ENCODE measurements at regions not wholly inside any gene's neighbourhood (a gene's known extent, or its start where the extent isn't known, plus 50 kb on each side); places are given as distances from the start of the nearest gene placed in this dataset.

DNA sequence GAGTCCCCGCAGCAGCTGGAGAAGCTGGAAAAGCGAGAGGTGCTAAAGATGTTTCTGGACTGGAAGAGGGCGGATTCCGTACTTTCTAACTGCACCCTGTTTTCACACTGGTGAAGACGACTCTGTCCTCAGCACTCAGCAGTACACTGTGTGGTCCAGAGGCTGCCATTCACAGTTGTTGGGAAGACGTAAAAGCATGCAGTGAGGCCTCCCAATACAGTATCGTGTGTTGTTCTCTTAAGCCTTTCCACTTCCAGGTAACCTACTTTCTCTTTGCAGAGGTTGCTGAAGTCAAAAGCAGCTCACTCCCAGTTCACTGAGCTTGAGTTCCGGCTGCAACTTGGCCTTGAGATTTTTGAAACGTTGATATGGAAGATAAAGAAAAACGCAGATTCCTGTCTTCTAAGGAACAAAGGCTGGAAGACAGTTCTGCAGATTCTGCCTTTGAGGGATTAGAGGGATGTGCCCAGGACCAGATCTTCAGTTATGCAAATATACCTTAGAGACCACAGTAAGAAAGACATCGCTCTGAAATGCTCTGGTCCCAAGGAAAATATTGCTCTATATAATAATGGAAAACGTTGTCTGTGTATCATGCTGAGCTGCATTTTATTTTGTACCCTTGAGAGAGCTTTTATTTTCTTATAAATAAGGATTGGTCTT, 540.9 kb downstream of the TRIML1 start:
- no peaks in the 10 kb centered on the region for H3K27me3 ChIP-seq (ENCODE audit: control insufficient read depth, insufficient read depth, low read length)
- no peak for FAIRE-seq

DNA sequence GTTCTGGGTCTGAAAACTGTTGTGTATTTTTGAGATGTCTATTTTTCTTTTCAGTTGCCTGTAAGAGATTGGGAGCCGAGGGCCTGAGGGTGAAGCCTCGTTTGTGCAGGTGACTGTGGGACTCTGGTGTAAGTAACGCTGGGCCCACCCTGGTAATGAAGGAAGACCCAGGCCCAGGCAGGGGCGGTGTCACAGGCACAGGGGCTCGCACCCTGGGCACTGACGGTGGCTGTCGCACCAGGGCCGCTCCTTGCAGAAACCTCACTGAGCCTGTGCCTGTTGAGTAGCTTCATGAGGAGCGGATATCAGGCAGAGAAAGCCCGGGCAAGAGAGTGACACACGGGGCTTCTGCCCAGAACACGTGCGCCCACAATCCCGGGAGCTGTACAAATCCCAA, 541.4 kb downstream of the TRIML1 start:
- Histone ChIP-seq H3K9ac (ENCODE audit: low read length in 3 of 3) (no peak overlapping the region), H3K9me3 (ENCODE audit: control insufficient read depth in 2 of 3, insufficient read depth in 1 of 3, low read length in 3 of 3) (no peaks in the 10 kb centered on the region), H3K4me3 (ENCODE audit: low read length in 3 of 3) (no peak overlapping the region), H3K27ac (ENCODE audit: low read depth in 2 of 2, low read length in 2 of 2) (no peak overlapping the region), H3K4me1 (ENCODE audit: control insufficient read depth in 2 of 3, insufficient read depth in 2 of 3, low read depth in 1 of 3, low read length in 3 of 3) (no peaks in the 10 kb centered on the region), H3K36me3 (ENCODE audit: control insufficient read depth in 2 of 3, insufficient read depth in 3 of 3, low read length in 3 of 3) (no peaks in the 10 kb centered on the region), H3K27me3 (ENCODE audit: control insufficient read depth, insufficient read depth, low read length) (no peaks in the 10 kb centered on the region)
- no peak for TF ChIP-seq CTCF (IDR thresholded peaks at IDR 0.05; ENCODE audit: borderline replicate concordance, extremely low read depth, insufficient read depth)
- intact Hi-C loops (cut with DNase I) = no loop called here
- no peak for FAIRE-seq
- no peak for DNase-seq

More for the DNA sequence above, 540.9 kb downstream of the TRIML1 start:
- Histone ChIP-seq H3K9me3 (ENCODE audit: control insufficient read depth in 2 of 3, insufficient read depth in 1 of 3, low read length in 3 of 3) (no peaks in the 10 kb centered on the region), H3K36me3 (ENCODE audit: control insufficient read depth in 2 of 3, insufficient read depth in 3 of 3, low read length in 3 of 3) (no peaks in the 10 kb centered on the region), H3K27ac (ENCODE audit: low read depth in 2 of 2, low read length in 2 of 2) (no peak overlapping the region), H3K4me3 (ENCODE audit: low read length in 3 of 3) (no peak overlapping the region), H3K4me1 (ENCODE audit: control insufficient read depth in 2 of 3, insufficient read depth in 2 of 3, low read depth in 1 of 3, low read length in 3 of 3) (no peaks in the 10 kb centered on the region), H3K9ac (ENCODE audit: low read length in 3 of 3) (no peak overlapping the region)
- intact Hi-C loops (cut with DNase I) = no loop called here
- no peak for TF ChIP-seq CTCF (IDR thresholded peaks at IDR 0.05; ENCODE audit: borderline replicate concordance, extremely low read depth, insufficient read depth)
- no peak for DNase-seq

- DNase-seq = no peak
- Histone ChIP-seq H3K4me1 (ENCODE audit: control insufficient read depth in 2 of 3, insufficient read depth in 2 of 3, low read depth in 1 of 3, low read length in 3 of 3) (no peaks in the 10 kb centered on the region), H3K9ac (ENCODE audit: low read length in 3 of 3) (no peak overlapping the region), H3K27ac (ENCODE audit: low read depth in 2 of 2, low read length in 2 of 2) (no peak overlapping the region), H3K9me3 (ENCODE audit: control insufficient read depth in 2 of 3, insufficient read depth in 1 of 3, low read length in 3 of 3) (no peaks in the 10 kb centered on the region), H3K36me3 (ENCODE audit: control insufficient read depth in 2 of 3, insufficient read depth in 3 of 3, low read length in 3 of 3) (no peaks in the 10 kb centered on the region), H3K4me3 (ENCODE audit: low read length in 3 of 3) (no peak overlapping the region), H3K27me3 (ENCODE audit: control insufficient read depth, insufficient read depth, low read length) (no peaks in the 10 kb centered on the region)
- no peak for TF ChIP-seq CTCF (IDR thresholded peaks at IDR 0.05; ENCODE audit: borderline replicate concordance, extremely low read depth, insufficient read depth)
- FAIRE-seq = no peak
- intact Hi-C loops (cut with DNase I) = no loop called here
Measured at GRCh38 chr4:188682321-188682720, 543.1 kb downstream of the TRIML1 start.

DNA sequence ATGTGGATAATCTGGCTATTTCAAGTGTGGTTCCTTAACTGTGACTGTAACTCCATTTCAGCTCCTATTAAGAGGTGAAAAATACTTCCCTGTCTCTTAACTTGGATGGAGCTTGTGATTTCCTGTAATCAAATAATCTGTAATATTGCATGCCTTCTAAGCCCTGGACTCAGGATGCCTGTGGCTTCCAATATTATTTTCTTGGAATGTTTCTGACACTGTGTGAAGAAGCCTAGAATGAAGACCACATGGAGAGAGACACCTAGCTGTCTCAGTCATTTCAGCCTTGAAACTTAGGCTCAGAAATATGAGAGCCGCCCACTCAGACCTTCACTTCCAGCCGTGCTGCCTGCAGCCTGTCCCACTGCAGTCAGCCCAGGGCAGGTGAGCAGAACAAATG, 544.3 kb downstream of the TRIML1 start:
- TF ChIP-seq CTCF (IDR thresholded peaks at IDR 0.05; ENCODE audit: borderline replicate concordance, extremely low read depth, insufficient read depth) = no peak
- Histone ChIP-seq H3K27me3 (ENCODE audit: control insufficient read depth, insufficient read depth, low read length) (no peaks in the 10 kb centered on the region), H3K27ac (ENCODE audit: low read depth in 2 of 2, low read length in 2 of 2) (no peak overlapping the region), H3K9me3 (ENCODE audit: control insufficient read depth in 2 of 3, insufficient read depth in 1 of 3, low read length in 3 of 3) (no peaks in the 10 kb centered on the region), H3K9ac (ENCODE audit: low read length in 3 of 3) (no peak overlapping the region), H3K36me3 (ENCODE audit: control insufficient read depth in 2 of 3, insufficient read depth in 3 of 3, low read length in 3 of 3) (no peaks in the 10 kb centered on the region), H3K4me3 (ENCODE audit: low read length in 3 of 3) (no peak overlapping the region), H3K4me1 (ENCODE audit: control insufficient read depth in 2 of 3, insufficient read depth in 2 of 3, low read depth in 1 of 3, low read length in 3 of 3) (no peaks in the 10 kb centered on the region)
- intact Hi-C loops (cut with DNase I) = no loop called here
- DNase-seq (no peak), FAIRE-seq (no peak)
